ENCODE measurements at regions not wholly inside any gene's neighbourhood (a gene's known extent, or its start where the extent isn't known, plus 50 kb on each side); places are given as distances from the start of the nearest gene placed in this dataset.

- DNase-seq (ENCODE audit: low spot score), result no peak
These were observed 76.6 kb upstream of the ACTBL2 start for GRCh38 chr5:57559110-57559635.

- no peak for DNase-seq (ENCODE audit: low spot score)
These were observed 69.4 kb upstream of the ACTBL2 start for GRCh38 chr5:57552033-57552432.

- DNase-seq (ENCODE audit: low spot score), result no peak
These were observed 68.6 kb upstream of the ACTBL2 start for GRCh38 chr5:57551251-57551650.

- DNase-seq (ENCODE audit: low spot score), result no peak
These were observed 67.5 kb upstream of the ACTBL2 start for GRCh38 chr5:57550132-57550531.

- DNase-seq (ENCODE audit: low spot score), result no peak
These were observed 67.0 kb upstream of the ACTBL2 start for GRCh38 chr5:57549566-57549965.

GRCh38 chr5:57540823-57541222 is 58.2 kb upstream of the ACTBL2 start:
- DNase-seq (ENCODE audit: low spot score), result no peak

GRCh38 chr5:57539281-57539701 is 56.7 kb upstream of the ACTBL2 start:
- DNase-seq (ENCODE audit: low spot score), result no peak

- DNase-seq (ENCODE audit: low spot score), result no peak
These were observed 55.8 kb upstream of the ACTBL2 start for GRCh38 chr5:57538341-57538955.

GRCh38 chr5:57537811-57538210 is 55.2 kb upstream of the ACTBL2 start:
- DNase-seq (ENCODE audit: low spot score), result no peak

GRCh38 chr5:57532513-57533497 is 50.2 kb upstream of the ACTBL2 start:
- no peak for DNase-seq (ENCODE audit: low spot score)

All from cerebellar cortex (tissue), 1 donor.